Keratinocyte (primary cell): ENCODE measurements at regions not wholly inside any gene's neighbourhood (a gene's known extent, or its start where the extent isn't known, plus 50 kb on each side); places are given as distances from the start of the nearest gene placed in this dataset.

Experiments
- DNase-seq: peaks from one replicate; pipeline ENCODE4 v3.0.0-alpha.2; 2011; ENCODE audit warnings: low read depth, missing footprints, low spot score
- FAIRE-seq: peaks from 2 replicates; lab custom pipeline; 2011; peaks lifted over from hg19 to GRCh38; lab: Jason Lieb, UNC
- H2AFZ ChIP-seq: 2 replicates; pipeline ENCODE4 v1.6.0; 2012; ENCODE audit warnings: low read length, control low read depth, inconsistent platforms; ENCODE audit not compliant: control insufficient read depth
- H3K27ac ChIP-seq: 2 replicates; pipeline ENCODE4 v1.5.1; 2011; ENCODE audit warnings: low read length; ENCODE audit not compliant: control insufficient read depth, insufficient read depth
- H3K27me3 ChIP-seq: 3 replicates; pipeline ENCODE4 v1.6.0; 2011; ENCODE audit warnings: low read length; ENCODE audit not compliant: control insufficient read depth, insufficient read depth; ENCODE audit errors: extremely low read depth
- H3K36me3 ChIP-seq, 2 experiments: 2 replicates in 1 of 2; 3 replicates in 1 of 2; pipeline ENCODE4 v1.5.1; 2011; ENCODE audit warnings: low read length in 2 of 2, mild to moderate bottlenecking in 1 of 2; ENCODE audit not compliant: control insufficient read depth in 2 of 2, insufficient read depth in 2 of 2; ENCODE audit errors: extremely low read depth in 1 of 2
- H3K4me1 ChIP-seq: 3 replicates; pipeline ENCODE4 v1.5.1; 2011; ENCODE audit warnings: low read length; ENCODE audit not compliant: control insufficient read depth, insufficient read depth; ENCODE audit errors: extremely low read depth
- H3K4me2 ChIP-seq: 3 replicates; pipeline ENCODE4 v1.6.0; 2011; ENCODE audit warnings: low read depth, low read length; ENCODE audit not compliant: control insufficient read depth, insufficient read depth; ENCODE audit errors: extremely low read depth
- H3K4me3 ChIP-seq, 3 experiments: fragments of 200-600 bp in 1 of 3; sonication (generic) in 1 of 3; 2 replicates in 2 of 3; 3 replicates in 1 of 3; pipeline ENCODE4 v1.5.1; 2011 to 2016; ENCODE audit warnings: low read length in 3 of 3, mild to moderate bottlenecking in 3 of 3, control low read depth in 2 of 3, inconsistent platforms in 1 of 3, low read depth in 1 of 3, mixed read lengths in 1 of 3, mixed run types in 1 of 3, moderate library complexity in 1 of 3; ENCODE audit not compliant: control insufficient read depth in 2 of 3, insufficient read depth in 2 of 3; ENCODE audit errors: extremely low read depth in 1 of 3
- H3K79me2 ChIP-seq: 2 replicates; pipeline ENCODE4 v1.6.0; 2012; ENCODE audit warnings: low read length; ENCODE audit not compliant: control insufficient read depth, insufficient read depth
- H3K9ac ChIP-seq: 3 replicates; pipeline ENCODE4 v1.6.0; 2011; ENCODE audit warnings: low read length; ENCODE audit not compliant: control insufficient read depth, insufficient read depth; ENCODE audit errors: extremely low read depth
- H3K9me1 ChIP-seq: 3 replicates; pipeline ENCODE4 v1.6.0; 2011; ENCODE audit warnings: low read length; ENCODE audit not compliant: control insufficient read depth, insufficient read depth; ENCODE audit errors: extremely low read depth
- H3K9me3 ChIP-seq: 2 replicates; pipeline ENCODE4 v1.5.1; 2012; ENCODE audit warnings: low read depth, low read length; ENCODE audit not compliant: control insufficient read depth
- H4K20me1 ChIP-seq: 3 replicates; pipeline ENCODE4 v1.6.0; 2011; ENCODE audit warnings: low read length; ENCODE audit not compliant: control insufficient read depth, insufficient read depth; ENCODE audit errors: extremely low read depth
- EZH2 ChIP-seq: IDR thresholded peaks from one replicate; pipeline ENCODE4 v1.6.1; 2012; ENCODE audit warnings: inconsistent platforms, mild to moderate bottlenecking, low read length, moderate library complexity
- dilution Hi-C: fragments of 300-500 bp; cut with MboI; formaldehyde crosslinking; loops from one replicate; pipeline ENCODE4 v1.7.0; 2020; ENCODE audit warnings: low sequenced_read_pairs; ENCODE audit not compliant: extremely low pct_ligation_motif_present
- TF ChIP-seq, protein P1 (sequence below), 3 experiments: IDR thresholded peaks in 1 of 3; conservative IDR thresholded peaks in 1 of 3; optimal IDR thresholded peaks in 1 of 3; 2 replicates in 2 of 3; 3 replicates in 1 of 3; pipeline versions ENCODE3 to v1.5.1; 2011; ENCODE audit warnings: low read length in 3 of 3, mild to moderate bottlenecking in 3 of 3, moderate library complexity in 2 of 3, control low read depth in 1 of 3, inconsistent platforms in 1 of 3; ENCODE audit not compliant: insufficient read depth in 2 of 3; ENCODE audit errors: extremely low read depth in 1 of 3

GRCh38 chr11:11075515-11076171, 217.8 kb upstream of the ZBED5 start:
- FAIRE-seq (no peak), DNase-seq (no peak)
- Histone ChIP-seq H3K9ac (no peak overlapping the region), H3K9me3 (no peaks in the 10 kb centered on the region), H2AFZ (no peak overlapping the region), H3K27ac (no peak overlapping the region), H4K20me1 (peaks cover 4% of the 10 kb centered on the region), H3K79me2 (no peaks in the 10 kb centered on the region), H3K9me1 (peaks cover 3% of the 10 kb centered on the region), H3K4me2 (no peak overlapping the region), H3K27me3 (peaks cover 6% of the 10 kb centered on the region), H3K36me3 (no peaks in the 10 kb centered on the region), H3K4me3 (no peak overlapping the region), H3K4me1 (peaks cover 9% of the 10 kb centered on the region)
- dilution Hi-C loops = no loop called here
- TF ChIP-seq, protein P1, sequence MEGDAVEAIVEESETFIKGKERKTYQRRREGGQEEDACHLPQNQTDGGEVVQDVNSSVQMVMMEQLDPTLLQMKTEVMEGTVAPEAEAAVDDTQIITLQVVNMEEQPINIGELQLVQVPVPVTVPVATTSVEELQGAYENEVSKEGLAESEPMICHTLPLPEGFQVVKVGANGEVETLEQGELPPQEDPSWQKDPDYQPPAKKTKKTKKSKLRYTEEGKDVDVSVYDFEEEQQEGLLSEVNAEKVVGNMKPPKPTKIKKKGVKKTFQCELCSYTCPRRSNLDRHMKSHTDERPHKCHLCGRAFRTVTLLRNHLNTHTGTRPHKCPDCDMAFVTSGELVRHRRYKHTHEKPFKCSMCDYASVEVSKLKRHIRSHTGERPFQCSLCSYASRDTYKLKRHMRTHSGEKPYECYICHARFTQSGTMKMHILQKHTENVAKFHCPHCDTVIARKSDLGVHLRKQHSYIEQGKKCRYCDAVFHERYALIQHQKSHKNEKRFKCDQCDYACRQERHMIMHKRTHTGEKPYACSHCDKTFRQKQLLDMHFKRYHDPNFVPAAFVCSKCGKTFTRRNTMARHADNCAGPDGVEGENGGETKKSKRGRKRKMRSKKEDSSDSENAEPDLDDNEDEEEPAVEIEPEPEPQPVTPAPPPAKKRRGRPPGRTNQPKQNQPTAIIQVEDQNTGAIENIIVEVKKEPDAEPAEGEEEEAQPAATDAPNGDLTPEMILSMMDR (optimal IDR thresholded peaks at IDR 0.05 in 1 of 3, IDR thresholded peaks at IDR 0.05 in 1 of 3, conservative IDR thresholded peaks at IDR 0.05 in 1 of 3; ENCODE audit: extremely low read depth in 1 of 3, insufficient read depth in 2 of 3, low read length in 3 of 3) = no peak
- no peak for TF ChIP-seq EZH2

- dilution Hi-C loops = no loop called here
- H3K4me2 ChIP-seq = no peak overlapping the region
- H3K9ac ChIP-seq = no peak overlapping the region
- no peaks in the 10 kb centered on the region for H3K9me3 ChIP-seq
- H3K4me3 ChIP-seq = no peak overlapping the region
- H3K4me1 ChIP-seq = peaks cover 9% of the 10 kb centered on the region
- peaks cover 3% of the 10 kb centered on the region for H3K9me1 ChIP-seq
- no peak overlapping the region for H3K27ac ChIP-seq
- no peaks in the 10 kb centered on the region for H3K36me3 ChIP-seq
- H3K79me2 ChIP-seq = no peaks in the 10 kb centered on the region
- H2AFZ ChIP-seq = no peak overlapping the region
- FAIRE-seq (no peak), DNase-seq (no peak)
- H4K20me1 ChIP-seq = peaks cover 4% of the 10 kb centered on the region
- H3K27me3 ChIP-seq = peaks cover under 1% of the 10 kb centered on the region
- no peak for TF ChIP-seq EZH2
- TF ChIP-seq, protein P1 (optimal IDR thresholded peaks at IDR 0.05 in 1 of 3, IDR thresholded peaks at IDR 0.05 in 1 of 3, conservative IDR thresholded peaks at IDR 0.05 in 1 of 3; ENCODE audit: extremely low read depth in 1 of 3, insufficient read depth in 2 of 3, low read length in 3 of 3) = no peak
Observed at GRCh38 chr11:11074686-11075335, 217.0 kb upstream of the ZBED5 start.
